GM08714 (cell line): ENCODE measurements at regions not wholly inside any gene's neighbourhood (a gene's known extent, or its start where the extent isn't known, plus 50 kb on each side); places are given as distances from the start of the nearest gene placed in this dataset.

Experiments
- H3K4me3 ChIP-seq: fragments of 200-500 bp; sonication (Bioruptor generic); 2 replicates; pipeline ENCODE4 v1.5.1; 2014; ENCODE audit warnings: mild to moderate bottlenecking, low read length, inconsistent platforms
- ZNF274 ChIP-seq: IDR thresholded peaks from 2 replicates; pipeline ENCODE4 v1.6.1; 2012; ENCODE audit warnings: mild to moderate bottlenecking, low read depth, low read length

- TF ChIP-seq ZNF274, result no peak
Observed at GRCh38 chr22:48906216-48906835, 921.3 kb downstream of the BRD1 start.

DNA sequence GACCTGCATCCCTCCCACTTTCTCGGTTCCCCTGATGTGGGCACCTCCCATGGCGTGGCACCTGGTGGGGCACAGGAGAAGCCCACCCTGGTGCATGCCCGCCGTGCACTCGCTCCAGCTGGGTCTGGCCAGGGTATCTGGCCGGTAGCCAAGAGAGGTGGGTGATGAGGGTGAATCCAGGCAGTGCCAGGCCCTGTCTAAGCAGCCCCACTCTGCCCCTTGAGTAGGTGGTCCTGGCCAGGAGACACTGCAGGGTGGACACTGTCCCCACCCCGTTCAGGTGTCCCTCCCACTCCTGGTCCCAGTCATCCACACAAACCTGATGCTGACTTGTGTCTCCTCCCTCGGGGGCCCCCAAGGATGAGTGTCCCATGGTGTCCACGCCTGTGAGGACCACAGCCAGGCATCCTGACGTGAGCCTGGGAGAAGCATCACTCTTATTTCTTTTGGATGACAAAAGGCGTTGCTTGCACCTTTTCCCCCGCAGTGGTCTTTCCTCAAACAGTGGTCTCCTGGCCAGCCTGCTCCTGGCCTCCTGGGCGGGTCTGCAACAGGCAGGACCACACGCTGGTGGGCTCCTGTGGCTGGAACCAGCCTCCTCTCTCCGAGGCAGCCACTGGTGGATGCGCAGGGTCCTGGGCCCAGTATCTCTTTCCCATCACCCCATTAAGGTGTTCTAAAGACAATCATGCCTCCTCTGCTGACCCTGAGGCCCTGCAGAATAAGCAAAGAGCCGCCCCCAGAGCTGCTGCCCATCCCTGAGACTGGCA, 922.3 kb downstream of the BRD1 start:
- TF ChIP-seq ZNF274, result no peak
- H3K4me3 ChIP-seq, result no peak overlapping the region

More at GRCh38 chr22:48906216-48906835, 921.3 kb downstream of the BRD1 start:
- H3K4me3 ChIP-seq, result no peak overlapping the region

DNA sequence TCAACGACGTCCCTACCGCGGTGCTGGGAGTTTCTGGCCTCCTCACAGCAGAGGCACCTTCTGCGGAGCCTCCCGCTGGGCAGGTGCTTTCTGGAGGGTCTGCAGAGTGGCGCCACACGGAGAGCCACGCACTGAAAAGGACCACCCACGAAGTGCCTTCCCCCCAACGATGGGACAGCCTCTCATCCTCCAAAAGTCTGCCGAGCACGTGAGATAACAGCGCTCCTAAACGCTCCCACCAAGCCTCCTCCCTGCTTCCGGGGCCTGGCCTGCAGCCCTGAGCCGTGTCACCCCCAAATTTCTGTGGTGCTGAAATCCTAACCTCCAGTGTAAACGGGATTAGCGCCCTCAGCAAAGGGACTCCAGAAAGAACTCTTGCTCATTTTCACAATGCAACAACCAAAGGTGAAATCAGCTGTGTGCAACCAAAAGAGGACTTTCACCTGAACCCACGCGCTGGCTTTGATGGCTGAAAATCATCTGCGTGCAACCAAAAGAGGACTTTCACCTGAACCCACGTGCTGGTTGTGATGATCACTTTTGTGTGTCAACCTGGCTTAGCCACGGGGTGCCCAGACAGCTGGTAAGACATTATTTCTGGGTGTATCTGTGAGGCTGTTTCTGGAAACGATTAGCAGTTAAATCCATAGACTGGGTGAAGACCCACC, 924.6 kb downstream of the BRD1 start:
- no peak overlapping the region for H3K4me3 ChIP-seq
- no peak for TF ChIP-seq ZNF274

DNA sequence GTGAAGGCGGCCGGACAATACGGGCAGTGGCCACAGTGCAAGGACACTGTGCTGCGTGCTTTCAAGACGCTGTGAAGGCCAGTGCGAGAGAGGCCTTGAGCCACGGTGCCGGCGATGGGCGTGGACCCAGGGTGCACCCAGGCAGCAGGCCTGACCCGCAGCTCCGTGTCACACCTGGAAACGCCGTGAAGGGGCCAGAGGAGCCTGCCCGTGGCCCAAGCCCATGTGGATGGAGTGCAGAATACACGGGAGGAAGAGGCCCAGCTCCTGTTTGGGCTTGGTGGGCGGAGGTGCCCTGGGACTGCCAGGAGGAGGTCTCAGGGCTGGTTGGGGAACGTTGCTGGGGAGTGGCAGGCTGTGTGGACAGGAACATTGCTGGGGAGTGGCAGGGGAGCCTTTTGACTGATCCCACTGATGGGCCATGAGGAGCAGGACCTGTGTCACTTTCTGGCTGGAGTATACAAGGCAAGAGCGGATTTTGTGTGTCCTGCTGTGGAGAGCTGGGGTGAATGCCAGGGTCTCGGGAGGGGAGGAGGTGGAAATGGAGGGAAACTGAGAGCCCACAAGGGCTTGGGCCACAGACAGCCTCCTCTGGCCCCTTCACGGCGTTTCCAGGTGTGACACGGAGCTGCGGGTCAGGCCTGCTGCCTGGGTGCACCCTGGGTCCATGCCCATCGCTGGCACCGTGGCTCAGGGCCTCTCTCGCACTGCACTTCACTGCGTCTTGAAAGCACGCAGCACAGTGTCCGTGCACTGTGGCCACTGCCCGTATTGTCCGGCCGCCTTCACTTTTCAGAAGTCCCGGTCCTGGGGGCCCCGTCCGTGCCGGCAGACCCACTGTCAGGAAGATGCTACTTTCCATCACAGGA, 925.4 kb downstream of the BRD1 start:
- no peak overlapping the region for H3K4me3 ChIP-seq
- TF ChIP-seq ZNF274, result no peak

DNA sequence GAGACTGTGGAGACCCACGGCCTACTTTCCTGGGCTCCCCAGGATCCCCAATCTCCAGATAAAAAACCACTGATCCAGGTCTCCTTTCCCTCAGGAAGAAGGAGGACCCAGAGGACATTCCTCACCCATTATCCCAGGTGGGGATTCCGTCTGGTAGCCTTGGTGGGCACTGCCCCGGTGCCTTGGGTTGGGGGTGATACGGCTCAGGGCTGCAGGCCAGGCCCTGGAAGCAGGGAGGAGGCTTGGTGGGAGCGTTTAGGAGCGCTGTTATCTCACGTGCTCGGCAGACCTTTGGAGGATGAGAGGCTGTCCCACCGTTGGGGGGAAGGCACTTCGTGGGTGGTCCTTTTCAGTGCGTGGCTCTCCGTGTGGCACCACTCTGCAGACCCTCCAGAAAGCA, 926.3 kb downstream of the BRD1 start:
- H3K4me3 ChIP-seq, result no peak overlapping the region
- no peak for TF ChIP-seq ZNF274

DNA sequence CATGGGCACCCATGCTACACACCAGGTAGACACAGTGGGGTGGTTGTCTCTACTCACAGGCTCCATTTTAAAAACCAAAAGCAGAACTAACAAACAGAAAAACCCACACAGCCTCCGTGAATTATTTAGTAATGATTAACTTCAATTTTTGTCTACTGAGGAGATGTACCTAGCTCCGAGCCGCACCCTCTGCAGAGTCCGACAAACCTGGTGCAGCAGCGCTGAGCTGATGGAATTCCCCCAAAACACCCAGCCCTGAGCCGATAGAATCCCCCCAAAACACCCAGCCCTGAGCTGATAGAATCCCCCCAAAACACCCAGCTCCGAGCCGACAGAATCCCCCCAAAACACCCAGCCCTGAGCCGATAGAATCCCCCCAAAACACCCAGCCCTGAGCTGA, 927.0 kb downstream of the BRD1 start:
- no peak overlapping the region for H3K4me3 ChIP-seq
- no peak for TF ChIP-seq ZNF274

GRCh38 chr22:48900327-48900597, 927.4 kb downstream of the BRD1 start:
- TF ChIP-seq ZNF274, result no peak
- no peak overlapping the region for H3K4me3 ChIP-seq

DNA sequence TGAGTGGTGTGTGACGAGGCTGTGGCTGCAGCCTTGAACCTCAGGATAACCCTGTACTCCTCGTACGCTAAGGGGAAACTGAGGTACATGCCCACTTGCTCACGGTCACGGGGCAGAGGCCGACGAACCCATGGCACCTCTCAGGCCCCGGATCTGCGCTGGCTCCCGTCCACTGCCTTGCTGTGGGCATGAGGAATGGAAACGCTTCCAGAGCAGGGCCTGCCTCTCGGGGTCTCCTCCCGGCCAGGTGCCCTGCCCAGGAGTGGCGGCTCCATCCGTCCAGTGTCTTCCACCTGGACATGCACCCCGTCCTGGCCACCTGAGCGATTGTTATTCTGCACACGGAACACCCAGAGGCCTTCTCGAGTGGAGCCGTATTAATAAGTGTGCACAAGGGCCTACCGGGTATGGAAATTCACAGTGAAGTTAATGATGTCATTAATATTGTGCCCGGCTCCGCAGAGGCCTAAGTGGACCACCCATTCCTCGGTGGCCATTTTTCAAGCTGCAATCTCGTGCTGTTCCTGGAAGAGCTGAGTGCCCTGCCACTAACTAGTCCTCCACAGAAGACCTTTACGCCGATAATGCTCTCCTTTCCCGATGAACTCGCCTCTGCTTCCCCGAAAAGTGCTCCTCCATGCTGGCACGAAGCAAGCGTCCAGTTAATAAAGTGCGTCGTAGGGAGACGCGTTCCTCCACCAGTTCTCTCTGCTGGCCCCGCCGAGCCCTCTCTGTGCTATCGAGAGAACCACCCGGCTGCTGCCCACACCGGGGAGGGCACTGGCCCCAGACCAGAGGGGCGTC, 927.9 kb downstream of the BRD1 start:
- H3K4me3 ChIP-seq, result no peak overlapping the region
- TF ChIP-seq ZNF274, result no peak

DNA sequence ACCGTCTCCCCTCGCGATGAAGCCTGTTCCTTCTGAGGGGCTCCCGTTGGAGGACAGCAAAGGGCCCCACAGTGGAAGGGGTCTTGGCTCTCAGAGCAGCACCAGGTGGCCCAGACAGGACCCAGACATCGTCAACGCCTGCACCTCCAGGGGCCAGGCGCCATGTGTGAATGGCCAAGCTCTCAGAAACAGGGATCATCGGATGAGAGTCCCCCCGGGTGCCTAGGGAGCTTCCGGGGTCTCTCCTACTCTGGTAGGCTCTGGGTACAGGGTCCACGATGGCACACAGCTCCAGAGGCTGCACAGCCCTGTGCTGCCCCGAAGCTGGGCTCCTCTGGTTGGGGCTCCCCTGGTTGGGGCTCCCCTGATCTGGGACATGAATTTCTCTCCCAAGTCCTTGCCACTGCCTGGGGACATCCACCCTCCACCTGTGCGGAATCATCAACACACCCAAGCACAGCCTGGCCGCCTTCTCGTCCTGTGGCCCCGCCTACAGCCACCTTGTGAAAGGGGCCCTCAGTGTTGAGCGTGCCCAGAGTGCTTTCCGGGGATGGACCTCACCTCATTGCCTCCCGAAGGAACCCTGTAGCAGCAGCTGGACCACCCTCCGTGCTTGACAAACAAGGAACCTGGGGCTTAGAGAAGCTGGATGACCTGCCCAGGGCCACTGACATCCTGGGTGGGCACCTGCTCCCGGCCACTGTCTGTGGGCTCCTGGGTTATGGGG, 929.0 kb downstream of the BRD1 start:
- no peak overlapping the region for H3K4me3 ChIP-seq
- TF ChIP-seq ZNF274, result no peak

- TF ChIP-seq ZNF274, result no peak
- H3K4me3 ChIP-seq, result no peak overlapping the region
Observed at GRCh38 chr22:48897645-48898370, 929.9 kb downstream of the BRD1 start.

DNA sequence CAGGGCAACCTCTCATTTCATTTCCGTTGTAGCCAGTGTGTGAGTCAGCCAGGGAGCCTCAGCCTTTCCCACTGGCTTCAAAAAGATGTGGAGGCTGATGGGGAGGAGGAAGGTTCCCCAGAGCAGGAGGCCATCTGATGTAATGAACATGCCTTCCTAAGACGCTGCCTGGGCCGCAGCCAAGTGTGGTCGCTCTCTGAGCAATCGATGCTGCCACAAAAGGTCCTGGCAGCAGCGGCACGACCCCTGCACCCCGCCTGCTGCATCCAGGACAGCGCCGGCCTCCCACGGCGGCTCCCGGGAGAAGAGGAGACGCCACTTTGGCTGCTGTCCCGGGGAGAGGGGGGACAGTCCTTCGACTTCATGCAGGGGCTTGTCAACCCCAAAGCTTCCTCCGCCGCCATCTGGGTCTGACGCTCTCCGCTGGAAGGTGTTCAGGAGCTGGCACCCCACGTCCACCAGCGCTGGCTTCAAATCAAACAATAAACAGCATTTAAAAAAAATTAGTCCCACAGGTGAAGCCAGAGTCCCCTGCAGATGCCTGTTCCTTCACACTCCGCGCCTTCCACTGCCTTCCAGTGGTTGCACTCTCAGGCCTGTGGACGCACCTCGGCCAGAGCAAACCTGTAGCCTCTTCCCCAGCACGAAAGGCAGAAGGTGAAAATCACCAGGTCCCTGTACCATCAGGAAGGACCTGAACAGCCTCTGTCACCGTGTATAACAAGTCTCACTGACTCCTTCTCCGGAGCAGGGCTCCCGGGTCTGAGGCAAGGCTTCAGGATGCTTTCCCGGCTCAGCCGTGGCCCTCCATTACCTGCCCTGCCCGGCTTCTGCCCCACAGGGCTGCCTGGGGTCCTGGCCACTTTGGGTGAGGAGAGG, 930.7 kb downstream of the BRD1 start:
- H3K4me3 ChIP-seq, result no peak overlapping the region
- no peak for TF ChIP-seq ZNF274
